Suppressor macrophage treated with lipopolysaccharide for 4 hours (primary cell): ENCODE measurements at regions not wholly inside any gene's neighbourhood (a gene's known extent, or its start where the extent isn't known, plus 50 kb on each side); places are given as distances from the start of the nearest gene placed in this dataset.
A peak's percentile ranks its signal among the peaks of the same experiment; 100 is the strongest.

Experiments used
- DNase-seq: peaks from one replicate; pipeline ENCODE4 v3.0.0-alpha.2; 2020

DNA sequence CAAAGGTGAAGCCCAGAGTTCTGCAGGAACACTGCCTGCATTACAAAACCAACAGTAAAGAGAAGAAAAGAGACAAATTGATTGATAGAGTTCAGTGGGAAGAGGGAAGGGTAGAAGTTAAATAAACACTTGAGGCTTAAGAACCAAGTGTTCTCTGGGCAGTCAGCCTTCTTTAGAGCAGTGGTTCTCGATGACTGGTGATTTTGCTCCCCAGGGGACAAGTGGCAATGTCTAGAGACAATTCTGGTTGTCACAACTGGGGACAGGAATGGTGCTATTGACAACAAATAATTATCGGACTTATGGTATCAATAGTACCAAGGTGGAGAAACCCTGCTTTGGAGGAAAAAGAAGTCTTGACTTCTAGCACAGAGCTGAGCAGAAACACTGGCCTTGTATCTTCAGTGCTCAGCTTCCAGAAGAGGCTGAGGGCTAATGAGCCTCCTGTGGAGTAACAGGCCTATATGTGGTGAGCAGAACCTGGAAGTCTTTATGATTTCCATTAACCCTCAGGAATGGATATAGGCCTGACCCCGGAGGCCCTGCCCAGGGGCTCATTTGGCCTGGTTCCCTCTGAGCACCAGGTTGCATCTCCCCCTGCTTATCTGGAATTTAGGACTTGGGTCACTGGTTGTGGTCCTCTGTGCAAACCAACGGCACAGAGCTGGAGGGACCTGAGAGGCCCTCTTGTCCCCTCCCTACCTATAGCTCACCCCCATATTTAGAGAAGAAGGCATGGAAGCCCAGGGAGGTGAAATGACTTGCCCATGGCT, 204.6 kb upstream of the PWP1 start:
- DNase-seq, result no peak

DNA sequence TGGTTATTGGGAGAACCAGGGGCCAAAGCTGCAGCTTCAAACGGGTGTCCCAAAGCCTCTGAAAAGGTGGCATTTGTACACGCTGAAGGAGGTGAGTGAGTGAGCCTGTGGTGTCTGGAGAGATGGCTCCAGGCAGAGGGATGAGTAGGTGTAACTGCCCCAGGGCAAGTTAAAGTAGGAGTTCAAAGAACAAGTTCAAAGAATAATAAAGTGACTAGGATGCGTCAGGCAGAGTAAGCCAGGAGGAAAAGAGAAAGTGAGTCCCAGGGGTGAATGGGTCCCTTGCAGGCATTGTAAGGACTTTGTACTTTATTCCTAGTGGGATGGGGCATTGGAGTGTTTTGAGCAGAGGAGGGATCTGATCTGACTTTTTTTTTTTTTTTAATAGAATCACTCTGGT, 201.4 kb upstream of the PWP1 start:
- DNase-seq, result no peak

DNA sequence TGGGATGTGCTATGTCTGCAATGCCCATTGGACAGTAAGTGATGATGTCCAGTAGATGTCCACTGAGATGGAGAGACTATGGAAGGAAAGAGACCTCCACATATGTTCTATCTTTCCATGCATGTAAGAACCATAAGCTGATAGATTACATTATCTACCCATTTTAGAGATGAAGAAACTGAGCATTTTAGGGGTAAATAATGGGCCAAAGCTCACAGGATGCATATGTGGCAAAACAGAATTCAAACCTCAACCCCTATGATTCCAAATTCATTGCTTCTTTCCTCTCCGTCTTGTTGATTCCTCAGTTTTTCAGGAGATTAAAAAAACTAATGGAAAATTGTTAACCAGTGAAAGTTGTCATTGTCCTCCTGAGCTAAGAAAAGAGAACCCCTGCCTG, 200.7 kb upstream of the PWP1 start:
- DNase-seq, result no peak

DNA sequence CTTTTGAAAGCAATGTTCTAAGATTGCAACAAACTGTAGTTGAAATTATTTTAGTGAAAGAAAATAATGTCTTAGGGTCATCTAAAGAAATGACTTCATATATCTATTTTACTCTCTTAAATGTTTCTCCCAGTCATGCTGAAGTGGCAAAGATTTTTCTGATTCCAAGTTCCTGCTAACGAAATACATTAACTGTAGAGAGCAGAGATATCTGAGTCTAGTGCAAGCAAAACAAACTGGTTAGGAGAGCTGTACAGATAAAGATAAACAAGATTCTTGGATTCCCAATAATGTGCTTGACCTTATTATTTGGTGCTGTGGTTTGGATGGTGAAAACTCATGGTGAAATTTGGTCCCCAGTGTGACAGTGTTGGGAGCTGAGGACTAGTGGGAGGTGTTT, 199.9 kb upstream of the PWP1 start:
- no peak for DNase-seq

- DNase-seq, result no peak
These were observed 199.3 kb upstream of the PWP1 start for GRCh38 chr12:107486140-107486892.

- DNase-seq, result no peak
These were observed 198.5 kb upstream of the PWP1 start for GRCh38 chr12:107487011-107487680.

DNA sequence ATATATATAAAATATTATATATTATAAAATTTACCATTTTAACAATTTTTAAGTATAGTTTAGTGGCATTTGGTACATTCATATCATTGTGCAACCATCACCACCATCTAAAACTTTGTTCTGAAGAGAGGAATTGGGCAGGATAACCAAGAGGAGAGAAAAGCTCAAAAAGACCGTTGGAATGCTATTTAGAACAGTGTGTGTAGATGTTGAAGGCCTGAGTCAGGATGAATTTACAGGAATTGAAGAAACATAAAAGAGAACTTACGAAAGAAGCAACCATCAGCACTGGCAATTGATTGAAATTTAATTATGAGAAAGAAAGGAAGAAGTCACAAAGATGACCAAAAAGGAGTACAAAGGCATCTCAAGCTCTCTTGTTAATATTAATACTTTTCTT, 196.9 kb upstream of the PWP1 start:
- no peak for DNase-seq

DNA sequence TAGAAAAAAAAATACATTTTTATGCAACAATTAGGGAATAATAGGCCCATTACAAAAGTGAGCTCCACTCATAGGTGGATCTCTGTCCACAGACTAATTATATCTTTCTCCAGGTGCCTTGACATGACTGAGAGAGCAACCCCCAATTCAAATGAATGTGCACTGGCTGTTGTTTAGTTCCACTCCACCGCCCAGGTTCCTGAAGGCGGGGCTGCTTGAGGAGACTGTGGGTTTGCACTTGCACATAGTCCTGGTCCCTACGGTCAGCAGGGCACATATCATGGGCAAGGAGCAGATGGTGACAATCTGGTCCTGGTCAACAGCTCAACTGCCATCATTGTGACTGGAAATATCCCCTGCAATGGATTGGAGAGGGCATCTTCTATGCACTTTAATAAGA, 195.6 kb upstream of the PWP1 start:
- no peak for DNase-seq

GRCh38 chr12:107491856-107492255, 193.7 kb upstream of the PWP1 start:
- no peak for DNase-seq

- no peak for DNase-seq
These were observed 193.0 kb upstream of the PWP1 start for GRCh38 chr12:107492393-107493134.

- DNase-seq, result no peak
These were observed 192.5 kb upstream of the PWP1 start for GRCh38 chr12:107493135-107493494.

DNA sequence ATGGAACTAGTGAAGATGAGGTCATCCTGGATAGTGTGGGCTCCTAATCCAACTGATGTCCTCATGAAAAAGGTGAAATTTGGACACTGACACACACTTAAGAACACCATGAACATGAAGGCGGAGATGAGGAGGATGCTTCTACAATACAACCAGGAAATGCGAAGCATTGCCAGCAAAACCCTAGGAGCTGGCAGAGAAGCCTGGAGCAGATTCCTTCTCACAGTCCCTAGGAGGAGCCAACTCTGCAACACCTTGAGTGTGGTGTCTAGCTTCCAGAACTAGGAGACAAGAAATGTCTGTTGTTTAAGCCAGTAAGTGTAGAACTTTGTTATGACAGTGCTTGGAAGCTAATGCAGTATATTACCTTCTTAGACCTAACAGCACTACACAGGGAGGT, 191.9 kb upstream of the PWP1 start:
- DNase-seq, result no peak

- DNase-seq, result no peak
These were observed 191.3 kb upstream of the PWP1 start for GRCh38 chr12:107494331-107494730.

DNA sequence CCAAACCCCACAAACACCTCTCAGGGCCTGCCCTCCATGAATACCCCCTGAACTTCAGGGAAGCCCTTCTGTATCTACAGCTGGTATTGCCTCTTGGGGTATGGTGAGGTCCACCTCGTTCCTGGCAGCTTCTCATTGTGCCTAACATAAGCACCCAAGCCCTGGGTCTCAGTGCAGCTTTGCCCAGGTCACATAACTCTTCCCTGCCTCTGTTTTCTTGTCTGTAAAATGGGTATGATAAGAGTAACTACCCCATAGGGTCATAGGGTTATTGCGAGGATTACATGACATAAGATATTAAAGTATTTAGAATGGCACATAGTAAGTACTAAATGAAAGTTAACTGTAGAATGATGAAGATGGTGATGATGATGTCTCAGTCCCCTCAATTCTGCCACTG, 190.0 kb upstream of the PWP1 start:
- no peak for DNase-seq

DNA sequence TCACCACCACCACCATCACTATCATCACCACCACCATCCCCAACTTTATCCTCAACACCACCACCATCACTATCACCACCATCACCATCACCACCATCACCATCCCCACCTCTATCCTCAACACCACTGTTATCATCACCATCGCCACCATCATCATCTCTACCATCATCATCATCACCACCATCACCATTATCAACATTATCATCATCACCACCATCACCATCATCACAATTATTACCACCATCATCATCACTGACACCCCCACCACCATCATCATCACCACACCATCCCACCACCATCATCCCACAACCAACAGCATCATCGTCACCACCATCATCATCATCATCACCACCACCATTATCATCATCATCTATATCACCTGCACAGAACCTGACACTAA, 188.4 kb upstream of the PWP1 start:
- no peak for DNase-seq

DNA sequence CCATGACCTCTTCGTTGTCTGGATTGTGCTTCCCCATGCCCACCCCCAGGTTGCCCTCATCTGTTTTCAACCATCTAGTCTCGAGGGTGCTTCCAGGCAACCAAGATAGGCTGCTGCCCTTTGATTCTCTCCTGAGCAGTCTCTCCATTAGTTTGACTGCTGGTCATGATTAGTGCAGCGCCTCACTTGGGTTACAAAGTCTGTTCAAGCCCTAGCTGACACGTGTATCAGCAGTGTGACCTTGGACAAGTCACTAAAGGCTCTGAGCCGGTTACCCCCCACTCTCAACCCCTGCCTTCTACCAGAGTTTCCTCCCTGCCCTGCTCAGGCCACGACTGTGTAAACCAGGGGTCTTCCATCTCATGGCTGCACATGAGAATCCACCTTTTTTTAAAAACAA, 185.3 kb upstream of the PWP1 start:
- no peak for DNase-seq

GRCh38 chr12:107501681-107502080, 183.9 kb upstream of the PWP1 start:
- DNase-seq, result no peak

DNA sequence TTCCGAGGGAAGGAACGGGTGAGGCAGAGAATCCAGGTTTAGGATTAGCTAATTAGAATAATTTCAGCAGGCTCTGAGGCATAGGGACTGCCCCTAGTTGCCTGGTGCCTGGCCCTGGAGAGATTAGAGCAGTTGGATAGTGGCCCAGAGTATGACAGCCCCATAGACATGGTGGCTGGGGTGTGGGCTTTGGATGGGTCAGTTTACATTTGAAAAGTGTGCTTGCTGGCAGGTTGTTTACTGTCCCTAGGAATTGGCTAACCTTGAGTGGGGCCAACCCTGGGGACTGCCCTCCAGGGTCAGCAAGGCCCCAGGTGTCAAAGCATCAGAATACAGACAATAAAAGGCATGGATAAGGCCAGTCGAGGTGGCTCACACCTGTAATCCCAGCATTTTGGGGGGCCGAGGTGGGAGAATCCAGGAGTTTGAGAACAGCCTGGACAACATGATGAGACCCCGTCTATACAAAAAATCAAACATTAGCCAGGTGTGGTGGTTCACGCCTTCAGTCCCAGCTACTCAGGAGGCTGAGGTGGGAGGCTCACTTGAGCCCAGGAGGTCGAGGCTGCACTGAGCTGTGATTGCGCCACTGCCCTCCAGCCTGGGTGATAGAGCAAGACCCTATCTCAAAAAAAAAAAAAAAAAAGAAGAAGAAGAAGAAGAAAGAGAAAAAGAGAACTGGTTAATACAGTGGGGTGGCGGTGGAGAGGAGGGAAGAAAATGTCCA, 182.3 kb upstream of the PWP1 start:
- no peak for DNase-seq

- no peak for DNase-seq
These were observed 181.4 kb upstream of the PWP1 start for GRCh38 chr12:107503887-107504885.

- no peak for DNase-seq
These were observed 176.2 kb upstream of the PWP1 start for GRCh38 chr12:107509421-107509820.

GRCh38 chr12:107510211-107510610, 175.4 kb upstream of the PWP1 start:
- DNase-seq, result peak; percentile 6
